Activated CD8-positive, alpha-beta memory T cell treated with anti-CD3 and anti-CD28 coated beads for 36 hours (primary cell): ENCODE measurements at regions not wholly inside any gene's neighbourhood (a gene's known extent, or its start where the extent isn't known, plus 50 kb on each side); places are given as distances from the start of the nearest gene placed in this dataset.
"Not testable (repeated sequence)": the region's sequence is repeated elsewhere in the genome, so short reads cannot be mapped to it uniquely, and the experiment has no call there.

Experiments
- CTCF ChIA-PET: fragments of 350-600 bp; sonication (Branson Sonifier 250); formaldehyde crosslinking; loops from one replicate; lab custom pipeline; 2021; ENCODE audit warnings: antibody characterized with exemption; lab: Charles Lee
- POLR2A ChIA-PET: fragments of 350-600 bp; sonication (Branson Sonifier 250); formaldehyde crosslinking; loops from one replicate; lab custom pipeline; 2021; ENCODE audit warnings: antibody characterized with exemption; lab: Charles Lee

DNA sequence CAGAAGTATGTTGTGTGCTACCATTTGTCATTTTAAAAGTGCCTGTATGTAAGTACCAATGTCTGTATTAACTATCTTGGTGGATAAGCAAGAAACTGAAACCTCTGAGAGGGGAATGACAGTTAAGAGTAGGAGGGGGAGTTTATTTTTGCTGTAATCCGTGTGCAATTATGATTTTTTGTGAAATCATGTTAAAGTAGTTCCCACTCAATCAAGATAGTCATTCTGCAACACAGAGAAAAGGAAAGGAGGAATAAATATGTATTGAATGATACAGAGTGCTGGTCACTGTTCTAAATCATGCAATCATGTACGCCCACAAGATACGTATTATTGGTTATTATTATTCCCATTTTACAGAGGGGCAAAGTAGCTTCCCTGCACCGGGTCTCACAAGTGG is 105.1 kb upstream of the UBE2E1 start:
- ChIA-PET POLR2A (no interaction called here), CTCF (no interaction called here)

DNA sequence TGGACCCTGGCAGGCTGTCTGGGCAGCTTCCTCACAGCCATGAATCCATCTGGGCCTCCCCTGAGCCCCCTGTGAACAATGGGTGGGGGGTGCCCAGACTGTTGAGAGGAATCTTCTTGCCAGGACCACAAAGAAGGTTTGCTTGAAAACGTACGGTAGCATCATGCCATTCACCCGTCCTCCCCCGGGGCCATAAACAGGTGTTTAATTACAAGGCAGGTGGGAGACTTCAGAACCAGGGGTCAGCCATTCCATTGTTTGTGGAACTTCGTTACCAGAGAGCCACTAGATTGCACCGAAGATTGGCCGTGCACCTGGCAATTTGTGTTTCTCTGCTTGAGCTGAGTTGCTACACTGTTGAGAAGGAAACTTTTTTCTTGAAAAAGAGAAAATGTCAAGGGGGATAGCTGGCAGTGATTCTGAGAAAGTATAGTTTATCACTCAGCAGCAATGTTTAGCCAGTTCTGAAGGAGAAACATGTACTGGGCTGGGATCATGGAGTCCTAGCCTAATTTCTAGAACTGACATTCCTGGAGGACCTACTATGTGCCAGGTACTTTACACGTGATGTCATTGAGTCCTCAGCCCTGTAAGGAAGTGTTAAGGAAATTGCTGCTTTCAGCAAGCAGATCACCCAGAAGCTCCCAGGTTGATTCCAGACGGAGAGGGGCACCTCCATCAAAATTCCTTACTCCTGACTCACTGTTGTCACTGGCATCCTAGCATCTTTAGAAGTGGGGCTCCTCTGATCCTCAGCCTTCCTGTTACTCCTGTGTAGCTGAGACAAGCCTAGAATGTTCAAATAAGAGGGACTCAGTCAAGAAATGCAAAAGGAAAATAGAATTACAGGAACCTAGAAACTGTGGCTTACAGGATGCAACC is 103.8 kb upstream of the UBE2E1 start:
- ChIA-PET CTCF (no interaction called here), POLR2A (no interaction called here)

DNA sequence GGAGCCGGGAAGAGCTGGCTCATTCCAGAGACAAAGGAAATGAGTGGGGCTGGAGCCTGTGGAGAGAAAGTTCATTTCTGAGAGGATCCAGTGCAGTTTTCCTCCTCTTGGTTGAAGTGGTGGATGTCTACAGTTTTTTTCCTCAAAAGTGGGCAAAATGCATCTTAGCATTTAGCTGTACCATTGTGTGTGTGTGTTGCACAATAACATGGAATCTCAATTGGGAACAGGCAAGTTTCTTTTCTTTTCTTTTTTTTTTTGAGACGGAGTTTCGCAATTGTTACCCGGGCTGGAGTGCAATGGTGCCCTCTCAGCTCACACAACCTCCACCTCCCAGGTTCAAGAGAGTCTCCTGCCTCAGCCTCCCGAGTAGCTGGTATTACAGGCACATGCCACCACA is 101.5 kb upstream of the UBE2E1 start:
- ChIA-PET POLR2A (no interaction called here), CTCF (no interaction called here)

DNA sequence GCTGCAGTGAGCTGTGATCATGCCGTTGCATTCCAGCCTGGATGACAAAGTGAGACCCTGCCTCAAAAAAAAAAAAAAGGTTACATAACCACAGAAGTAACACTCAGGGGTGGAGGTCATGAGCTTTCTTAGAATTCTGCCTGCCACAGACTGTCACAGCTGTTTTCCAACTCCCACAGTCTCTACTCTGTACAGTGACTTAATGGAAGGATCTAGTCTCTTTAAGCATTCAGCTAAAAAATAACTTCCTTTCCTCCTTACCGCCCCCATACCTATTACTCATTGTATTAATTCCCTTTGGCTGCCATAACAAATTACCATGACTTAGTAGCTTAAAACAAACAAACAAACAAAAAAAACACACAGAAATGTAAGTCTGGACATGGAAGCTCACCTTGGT is 99.6 kb upstream of the UBE2E1 start:
- ChIA-PET POLR2A (no interaction called here), CTCF (no interaction called here)

DNA sequence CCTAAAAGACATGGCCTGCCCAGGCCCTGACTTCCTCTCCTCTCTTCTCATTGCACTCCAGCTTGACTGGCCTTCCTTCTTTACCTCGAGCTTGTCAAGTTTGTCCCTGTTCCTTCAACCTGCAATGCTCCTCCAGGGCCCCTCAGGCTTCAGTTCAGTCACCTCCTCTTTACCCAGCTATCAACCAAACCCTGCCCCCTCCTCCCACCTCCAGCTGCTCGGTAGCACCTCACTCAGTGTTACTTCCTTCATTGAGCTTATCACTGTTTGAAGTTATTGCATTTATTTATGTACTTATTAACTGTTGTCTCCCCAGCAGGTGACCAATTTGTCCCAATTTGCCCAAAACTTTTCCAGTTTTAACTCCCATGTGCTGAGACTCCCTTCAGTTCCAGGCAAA is 95.8 kb upstream of the UBE2E1 start:
- CTCF ChIA-PET = no interaction called here
- POLR2A ChIA-PET = no interaction called here

DNA sequence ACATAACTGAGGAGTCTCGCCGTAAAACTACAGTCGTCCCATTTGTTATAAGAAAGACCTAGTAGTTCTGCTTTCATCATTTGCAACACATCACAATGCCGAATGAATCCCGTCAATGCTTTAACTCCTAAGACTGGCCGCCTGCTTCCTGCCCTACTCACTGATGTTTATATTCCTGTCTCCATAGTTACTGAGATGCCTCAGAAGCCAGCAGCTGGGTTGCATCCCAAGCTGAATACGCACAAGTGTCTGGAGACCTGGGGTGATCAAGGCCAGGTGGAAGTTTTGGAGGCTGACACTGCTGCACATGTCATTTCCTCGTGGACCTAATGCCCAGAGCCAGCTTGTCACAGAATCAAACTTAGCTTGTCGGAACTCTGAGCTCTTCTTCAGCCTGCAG is 95.2 kb upstream of the UBE2E1 start:
- CTCF ChIA-PET = no interaction called here
- POLR2A ChIA-PET = no interaction called here

DNA sequence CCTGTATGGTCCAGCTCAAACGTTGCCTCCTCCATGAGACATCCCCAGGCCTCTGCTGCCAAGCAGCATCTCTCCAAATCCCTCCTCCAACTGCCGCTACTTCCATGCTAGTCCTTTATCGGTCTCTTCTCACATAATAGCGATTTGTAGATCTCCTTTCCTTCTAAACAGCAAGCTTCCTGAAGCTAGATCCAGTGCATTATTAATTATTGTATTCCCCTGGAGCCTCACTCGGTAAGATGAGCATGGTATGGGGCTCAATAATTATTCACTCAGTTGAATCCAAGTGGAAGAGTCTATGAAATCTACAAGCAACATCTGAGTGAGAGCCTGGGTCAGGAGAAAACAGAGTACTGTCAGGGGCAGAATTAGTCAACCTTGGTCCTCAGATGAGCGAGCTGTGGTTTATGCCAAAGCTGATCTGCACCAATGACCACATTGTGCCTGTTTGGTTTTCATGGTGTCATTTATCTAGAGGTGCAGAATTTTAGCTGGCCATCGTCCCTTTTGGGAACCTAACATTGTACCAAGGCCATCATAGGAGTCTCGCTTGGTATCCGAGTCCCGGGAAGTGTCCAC is 93.8 kb upstream of the UBE2E1 start:
- ChIA-PET CTCF (no interaction called here), POLR2A (no interaction called here)

DNA sequence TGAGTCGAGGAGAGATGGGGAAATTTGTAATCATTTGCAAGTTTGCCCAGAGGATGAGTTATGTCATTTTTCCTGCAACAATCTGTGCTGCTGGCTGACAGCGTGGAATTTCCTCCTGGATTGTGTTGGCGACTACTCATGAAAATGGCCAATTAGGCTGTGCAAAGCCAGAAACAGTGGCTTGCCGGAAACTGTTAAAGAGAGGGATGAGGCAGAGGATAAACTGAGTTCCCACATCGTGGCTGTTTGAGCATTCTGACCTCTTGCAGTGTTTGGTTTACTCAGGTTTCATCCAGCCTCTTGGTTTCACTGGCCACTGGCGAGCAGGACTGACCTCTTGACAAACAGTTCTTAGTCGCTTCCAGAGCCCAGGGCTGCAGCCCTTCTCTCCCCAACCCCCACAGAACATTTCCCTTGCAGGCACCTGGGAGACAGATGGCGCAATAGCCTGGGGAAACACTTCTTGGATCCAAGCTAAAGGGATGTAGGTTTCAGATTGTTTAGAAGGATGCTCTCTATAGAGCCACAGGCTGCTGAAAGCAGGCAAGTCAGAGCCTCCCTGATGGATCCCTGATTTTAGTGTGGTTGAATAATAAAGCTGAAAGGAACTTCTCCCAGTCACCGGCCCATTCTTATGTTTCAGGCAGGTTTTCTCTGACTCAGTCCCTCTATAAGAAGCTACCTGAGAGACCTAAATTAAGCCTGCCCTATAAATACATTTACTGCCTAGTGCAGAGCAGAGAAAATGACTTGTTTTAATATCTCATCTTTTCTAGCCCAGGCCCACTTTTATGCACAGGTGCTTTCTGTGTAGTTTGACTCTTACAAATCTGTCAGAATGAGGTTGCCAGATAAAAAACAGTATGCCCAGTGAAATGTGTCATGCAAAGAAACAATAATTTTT is 92.8 kb upstream of the UBE2E1 start:
- ChIA-PET POLR2A (no interaction called here), CTCF (no interaction called here)

DNA sequence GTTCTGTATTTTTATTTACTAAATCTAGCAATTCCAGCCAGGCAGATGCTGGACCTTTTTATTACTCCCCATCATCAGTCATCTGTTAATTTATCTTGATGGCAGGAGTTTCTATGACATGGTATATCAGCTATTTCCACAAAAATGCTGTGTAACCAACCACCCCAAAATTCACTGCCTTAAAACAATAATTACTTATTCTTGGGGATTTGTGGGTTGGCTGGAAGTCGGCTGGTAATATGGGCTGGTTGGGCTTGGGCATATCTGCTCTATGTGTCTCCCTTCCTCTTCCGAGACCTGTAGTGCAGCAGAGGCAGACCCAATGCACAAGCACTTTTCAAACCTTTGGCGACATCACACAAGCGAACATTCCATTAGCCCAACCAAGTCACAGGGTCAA is 92.1 kb upstream of the UBE2E1 start:
- CTCF ChIA-PET = no interaction called here

DNA sequence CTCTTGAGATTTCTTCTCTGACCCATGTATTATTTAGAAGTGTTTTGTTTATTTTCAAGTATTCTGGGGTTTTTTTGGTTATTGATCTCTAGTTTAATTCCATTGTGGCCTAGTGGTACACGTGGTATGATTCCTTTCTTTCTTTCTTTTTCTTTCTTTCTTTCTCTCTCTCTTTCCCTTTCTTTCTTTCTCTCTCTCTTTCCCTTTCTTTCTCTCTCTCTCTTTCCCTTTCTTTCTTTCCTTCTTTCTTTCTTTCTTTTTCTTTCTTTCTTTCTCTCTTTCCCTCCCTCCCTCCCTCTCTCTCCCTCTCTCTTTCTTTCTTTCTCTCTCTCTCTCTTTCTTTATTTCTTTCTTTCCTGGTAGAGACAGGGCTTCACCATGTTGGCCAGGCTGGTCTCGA is 85.7 kb upstream of the UBE2E1 start:
- ChIA-PET CTCF (no interaction called here), POLR2A (no interaction called here)

More for the DNA sequence above, 92.1 kb upstream of the UBE2E1 start:
- POLR2A ChIA-PET = no interaction called here

DNA sequence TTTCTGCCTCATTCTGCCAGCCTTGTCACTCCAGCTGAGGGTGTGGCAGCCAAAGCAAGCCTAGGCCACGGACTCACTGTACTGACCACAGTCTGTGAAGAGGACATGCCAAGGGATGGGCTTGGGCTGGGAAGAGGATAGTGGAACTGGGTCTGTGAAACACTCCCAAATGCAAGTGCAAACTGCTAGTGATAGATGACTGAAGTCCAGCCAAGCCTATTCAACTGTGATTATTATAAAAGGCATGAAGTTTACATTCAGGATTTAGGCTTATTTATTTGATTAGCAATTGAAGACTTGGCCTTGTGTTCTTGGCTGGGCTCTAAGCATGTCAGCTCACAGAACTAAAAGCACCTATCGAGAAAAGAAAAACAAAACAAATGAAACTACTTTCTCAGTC is 84.9 kb upstream of the UBE2E1 start:
- POLR2A ChIA-PET = no interaction called here
- CTCF ChIA-PET = no interaction called here

DNA sequence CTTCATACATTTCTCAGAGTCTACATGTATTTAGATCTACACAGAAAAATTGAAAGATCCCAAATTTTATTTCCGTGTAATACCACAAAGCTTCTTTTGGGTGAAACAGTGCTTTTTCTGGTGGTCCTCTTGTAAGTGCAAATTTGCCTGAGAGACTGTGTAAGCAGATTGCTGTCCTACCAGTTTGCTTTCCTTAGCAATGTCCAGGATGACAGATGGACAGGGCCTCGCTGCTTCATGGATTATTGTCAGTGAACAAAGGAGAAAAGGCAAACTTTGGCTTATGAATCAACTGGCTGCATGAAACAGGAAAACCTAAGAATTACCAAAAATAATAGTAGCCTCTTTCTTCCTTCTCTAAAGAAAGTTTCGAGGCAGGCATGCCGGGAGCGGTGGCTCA is 82.6 kb upstream of the UBE2E1 start:
- POLR2A ChIA-PET = no interaction called here
- CTCF ChIA-PET = no interaction called here

DNA sequence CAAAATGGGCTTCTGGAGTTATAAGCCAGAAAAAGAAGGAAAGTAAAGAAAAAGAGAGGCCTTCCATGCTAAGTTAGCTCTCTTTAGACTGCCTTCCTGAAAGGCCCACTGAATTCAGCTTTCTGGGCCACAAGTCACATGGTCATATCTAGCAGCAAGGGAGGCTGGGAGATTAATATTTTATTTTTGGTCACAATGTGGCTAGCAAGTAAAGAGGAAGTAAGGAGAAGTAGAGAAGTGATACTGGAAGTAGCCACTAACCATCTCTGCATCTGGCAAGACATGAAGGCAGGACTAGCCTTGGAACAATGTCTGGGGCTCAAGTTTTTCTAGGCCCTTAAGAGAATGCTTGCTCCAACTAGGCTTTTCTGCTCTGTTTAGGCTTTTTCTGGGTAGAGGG is 81.8 kb upstream of the UBE2E1 start:
- CTCF ChIA-PET = no interaction called here

DNA sequence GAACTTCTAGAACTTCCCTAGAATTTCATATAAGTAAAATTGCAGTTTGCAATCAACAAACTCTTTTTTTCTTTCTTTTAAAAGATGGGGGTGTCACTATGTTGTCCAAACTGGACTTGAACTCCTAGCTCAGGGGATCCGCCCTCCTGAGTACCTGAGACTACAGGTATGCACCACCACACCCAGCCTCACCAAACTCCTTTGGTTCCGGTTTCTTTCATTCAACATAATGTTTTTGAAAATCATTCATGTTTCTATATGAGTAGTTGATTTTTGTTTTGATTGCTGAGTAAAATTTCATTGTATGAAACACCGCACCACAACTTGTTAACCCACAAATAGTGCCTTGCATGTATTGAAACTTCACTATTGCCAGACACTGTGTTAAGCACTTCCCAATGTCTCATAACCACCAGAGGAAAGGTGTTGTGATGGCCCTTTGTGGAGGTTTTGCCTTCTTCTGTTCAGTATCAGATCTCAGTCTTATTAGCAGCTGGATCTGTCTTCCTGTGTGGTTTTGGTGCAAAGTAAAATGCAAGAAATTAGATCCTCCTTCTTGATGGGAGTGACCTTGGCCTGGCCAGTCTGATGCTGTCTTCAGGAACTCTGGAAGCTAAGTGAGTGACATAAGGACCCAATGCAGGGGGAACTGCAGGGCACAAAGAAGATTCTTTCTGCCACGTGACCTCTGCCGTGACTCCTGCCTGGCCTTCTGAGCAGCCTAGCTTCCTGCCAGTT is 78.8 kb upstream of the UBE2E1 start:
- ChIA-PET CTCF (interaction anchor here (0.7 to 1.1 kb wide), 2 partner anchors 35 to 110 kb away, joined by 3 read pairs; no protein-coding TSS in a partner anchor), POLR2A (no interaction called here)

More for the DNA sequence above, 81.8 kb upstream of the UBE2E1 start:
- POLR2A ChIA-PET = no interaction called here

DNA sequence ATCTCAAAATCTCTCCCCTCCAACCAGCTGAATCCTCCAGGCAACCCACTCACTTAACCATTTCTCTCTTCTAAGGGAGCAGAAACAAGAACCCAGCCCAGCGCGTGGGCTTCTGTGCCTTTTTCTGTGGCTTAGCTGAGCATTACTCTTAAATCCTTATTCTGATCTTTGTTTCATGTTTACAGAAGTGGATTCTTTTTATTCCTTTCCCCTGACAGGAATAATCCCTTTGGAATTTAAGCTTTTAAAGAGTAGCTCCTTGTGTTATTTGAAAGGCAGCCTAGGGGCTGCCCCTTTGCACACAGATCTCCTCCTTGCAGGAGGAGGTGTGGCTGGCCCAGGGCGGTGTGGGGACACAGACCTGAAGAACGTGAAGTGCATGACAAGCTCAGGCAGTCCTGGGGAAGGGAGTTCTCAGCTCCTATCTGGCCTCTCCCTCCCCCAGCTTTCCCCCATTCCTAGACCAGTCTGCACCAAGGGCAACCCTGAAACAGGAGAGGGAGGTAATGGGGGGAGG is 77.1 kb upstream of the UBE2E1 start:
- POLR2A ChIA-PET = no interaction called here
- CTCF ChIA-PET = interaction anchor here (1.1 kb wide), 1 partner anchor 33 kb away, joined by 3 read pairs; no protein-coding TSS in a partner anchor

DNA sequence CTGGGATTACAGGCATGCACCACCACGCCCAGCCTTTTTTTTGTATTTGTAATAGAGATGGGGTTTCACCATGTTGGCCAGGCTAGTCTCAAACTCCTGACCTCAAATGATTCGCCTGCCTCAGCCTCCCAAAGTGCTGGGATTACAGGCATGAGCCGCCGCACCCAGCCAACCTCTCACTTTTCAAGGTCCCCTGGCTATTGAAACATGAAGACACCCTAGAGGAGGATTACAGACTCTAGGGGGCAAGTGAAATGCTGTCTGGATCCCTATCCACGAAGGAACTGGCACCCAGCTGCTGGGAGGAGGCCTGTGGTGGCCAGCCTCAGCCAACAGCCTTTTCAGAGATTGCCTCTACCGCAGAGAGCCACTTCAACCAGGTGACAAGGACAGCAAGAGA is 76.4 kb upstream of the UBE2E1 start:
- CTCF ChIA-PET = not testable (repeated sequence)

DNA sequence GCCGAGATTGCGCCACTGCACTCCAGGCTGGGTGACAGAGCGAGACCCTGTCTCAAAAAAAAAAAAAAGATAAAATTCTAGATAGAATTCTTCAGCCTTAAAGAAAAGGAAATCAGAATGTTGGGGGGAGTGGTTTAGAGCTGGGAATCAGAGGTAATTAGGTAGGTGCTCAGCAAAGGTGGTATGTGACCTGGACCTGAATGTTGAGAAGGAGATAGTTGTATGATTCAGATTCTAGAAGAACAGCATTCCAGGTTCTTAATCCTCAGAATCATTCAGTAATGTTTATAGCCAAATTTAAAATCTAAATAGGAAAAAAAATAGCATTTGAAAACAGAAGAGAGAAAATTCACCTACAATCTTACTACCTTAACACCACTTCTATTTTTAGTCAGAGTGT is 71.3 kb upstream of the UBE2E1 start:
- ChIA-PET POLR2A (no interaction called here), CTCF (no interaction called here)

More for the DNA sequence above, 76.4 kb upstream of the UBE2E1 start:
- POLR2A ChIA-PET = not testable (repeated sequence)

DNA sequence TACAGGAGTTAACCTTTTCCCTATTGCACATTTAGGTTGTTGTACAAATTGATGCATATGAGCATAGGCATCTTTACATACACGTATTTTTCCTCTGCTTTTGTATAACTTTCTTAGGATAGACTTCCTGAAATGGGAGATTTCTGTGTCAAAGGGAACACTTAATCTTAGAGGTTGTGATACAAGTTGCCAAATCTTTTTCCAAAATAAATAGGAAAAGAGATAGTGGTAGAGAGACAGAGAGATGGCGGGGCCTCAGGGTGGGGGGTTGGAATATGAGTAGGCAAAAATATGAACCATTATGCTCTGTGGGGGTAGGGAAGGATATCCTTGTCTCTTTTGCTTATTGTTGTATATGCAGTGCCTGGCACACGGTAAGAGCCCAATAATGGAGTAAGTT is 70.7 kb upstream of the UBE2E1 start:
- ChIA-PET CTCF (no interaction called here), POLR2A (no interaction called here)
